HEK293 (cell line): ENCODE measurements at regions not wholly inside any gene's neighbourhood (a gene's known extent, or its start where the extent isn't known, plus 50 kb on each side); places are given as distances from the start of the nearest gene placed in this dataset.

Source experiments
- CTCF ChIA-PET: fragments of 350-600 bp; formaldehyde crosslinking; extraction: SDS; loops from one replicate; lab custom pipeline; 2021; ENCODE audit warnings: antibody characterized with exemption; lab: Yijun Ruan, JAX
- POLR2A ChIA-PET: fragments of 300-600 bp; formaldehyde crosslinking; extraction: SDS; loops from one replicate; lab custom pipeline; 2020; ENCODE audit warnings: antibody characterized with exemption, inconsistent platforms; lab: Yijun Ruan, JAX
- H3K27ac ChIP-seq: fragments of 200-500 bp; sonication (Bioruptor generic); 2 replicates; pipeline ENCODE4 v1.5.1; 2014; ENCODE audit warnings: low read depth, low read length, control low read depth, inconsistent platforms; ENCODE audit errors: extremely low read depth
- H3K36me3 ChIP-seq, 2 experiments: fragments of 200-500 bp in 1 of 2; sonication (Bioruptor generic) in 1 of 2; 1 replicate in 1 of 2; 2 replicates in 1 of 2; pipeline ENCODE4 v1.5.1; 2014 to 2017; ENCODE audit warnings: inconsistent platforms in 2 of 2, low read length in 2 of 2; ENCODE audit not compliant: control insufficient read depth in 2 of 2, insufficient read depth in 1 of 2
- H3K4me1 ChIP-seq: fragments of 200-500 bp; sonication (Bioruptor generic); 2 replicates; pipeline ENCODE4 v1.5.1; 2014; ENCODE audit warnings: mild to moderate bottlenecking, low read length, inconsistent platforms; ENCODE audit not compliant: control insufficient read depth, insufficient read depth
- H3K4me3 ChIP-seq: 2 replicates; pipeline ENCODE4 v1.5.1; 2011; ENCODE audit warnings: low read depth, mild to moderate bottlenecking, control low read depth, low read length, moderate library complexity
- H3K9me3 ChIP-seq: fragments of 200-500 bp; sonication (Bioruptor generic); 2 replicates; pipeline ENCODE4 v1.5.1; 2014; ENCODE audit warnings: low read depth, low read length, inconsistent platforms; ENCODE audit not compliant: control insufficient read depth, insufficient read depth
- IKZF3 ChIP-seq: fragments of 450-650 bp; IDR thresholded peaks from 2 replicates; pipeline ENCODE4 v1.5.0; 2018; ENCODE audit warnings: missing biosample characterization, mild to moderate bottlenecking, missing genetic modification characterization, moderate library complexity
- KLF1 ChIP-seq: fragments of 450-650 bp; formaldehyde crosslinking; IDR thresholded peaks from 2 replicates; pipeline ENCODE4 v1.5.1; 2016; ENCODE audit warnings: missing biosample characterization, missing genetic modification characterization
- KLF7 ChIP-seq: fragments of 450-650 bp; formaldehyde crosslinking; IDR thresholded peaks from 2 replicates; pipeline ENCODE4 v1.5.1; 2016; ENCODE audit warnings: missing biosample characterization, missing genetic modification characterization, borderline replicate concordance
- SP3 ChIP-seq: fragments of 450-650 bp; formaldehyde crosslinking; IDR thresholded peaks from 2 replicates; pipeline ENCODE4 v1.5.1; 2016; ENCODE audit warnings: missing biosample characterization, missing genetic modification characterization
- ZFP3 ChIP-seq: fragments of 450-650 bp; formaldehyde crosslinking; IDR thresholded peaks from 2 replicates; pipeline ENCODE4 v1.5.1; 2016; ENCODE audit warnings: low read depth, missing biosample characterization, missing genetic modification characterization
- ZNF169 ChIP-seq: fragments of 450-650 bp; formaldehyde crosslinking; IDR thresholded peaks from 2 replicates; pipeline ENCODE4 v1.5.1; 2016; ENCODE audit warnings: missing biosample characterization, missing genetic modification characterization
- ZNF174 ChIP-seq: fragments of 450-650 bp; formaldehyde crosslinking; IDR thresholded peaks from 2 replicates; pipeline ENCODE4 v1.5.0; 2017; ENCODE audit warnings: missing biosample characterization, mild to moderate bottlenecking, missing genetic modification characterization
- ZNF266 ChIP-seq: fragments of 450-650 bp; formaldehyde crosslinking; IDR thresholded peaks from 2 replicates; pipeline ENCODE4 v1.5.1; 2016; ENCODE audit warnings: missing biosample characterization, missing genetic modification characterization, low read depth
- ZNF280D ChIP-seq: fragments of 450-650 bp; formaldehyde crosslinking; IDR thresholded peaks from 2 replicates; pipeline ENCODE4 v1.5.1; 2016; ENCODE audit warnings: missing biosample characterization, missing genetic modification characterization
- ZNF302 ChIP-seq: fragments of 450-650 bp; formaldehyde crosslinking; IDR thresholded peaks from 2 replicates; pipeline ENCODE4 v1.5.1; 2016; ENCODE audit warnings: missing biosample characterization, missing genetic modification characterization, low read depth
- ZNF391 ChIP-seq: fragments of 450-650 bp; formaldehyde crosslinking; IDR thresholded peaks from 2 replicates; pipeline ENCODE4 v1.5.1; 2016; ENCODE audit warnings: low read depth, missing biosample characterization, missing genetic modification characterization, borderline replicate concordance
- ZNF394 ChIP-seq: fragments of 450-650 bp; formaldehyde crosslinking; IDR thresholded peaks from 2 replicates; pipeline ENCODE4 v1.5.1; 2016; ENCODE audit warnings: missing biosample characterization, missing genetic modification characterization, mild to moderate bottlenecking, moderate library complexity, borderline replicate concordance
- ZNF48 ChIP-seq: fragments of 450-650 bp; formaldehyde crosslinking; IDR thresholded peaks from 2 replicates; pipeline ENCODE4 v1.5.1; 2016; ENCODE audit warnings: missing biosample characterization, missing genetic modification characterization
- ZNF510 ChIP-seq: fragments of 450-650 bp; formaldehyde crosslinking; IDR thresholded peaks from 2 replicates; pipeline ENCODE4 v1.5.1; 2018; ENCODE audit warnings: mild to moderate bottlenecking, missing genetic modification characterization, missing biosample characterization; ENCODE audit not compliant: insufficient replicate concordance
- ZNF530 ChIP-seq: fragments of 450-650 bp; formaldehyde crosslinking; IDR thresholded peaks from 2 replicates; pipeline ENCODE4 v1.5.1; 2016; ENCODE audit warnings: low read depth, missing biosample characterization, missing genetic modification characterization
- ZNF558 ChIP-seq: fragments of 450-650 bp; formaldehyde crosslinking; IDR thresholded peaks from 2 replicates; pipeline ENCODE4 v1.5.1; 2016; ENCODE audit warnings: missing biosample characterization, missing genetic modification characterization
- ZNF626 ChIP-seq: fragments of 450-650 bp; sonication (Bioruptor Pico); formaldehyde crosslinking; IDR thresholded peaks from 2 replicates; pipeline ENCODE4 v1.5.1; 2018; ENCODE audit warnings: missing biosample characterization, missing genetic modification characterization, inconsistent platforms
- ZNF654 ChIP-seq: fragments of 450-650 bp; formaldehyde crosslinking; IDR thresholded peaks from 2 replicates; pipeline ENCODE4 v1.5.1; 2016; ENCODE audit warnings: low read depth, missing biosample characterization, missing genetic modification characterization
- ZNF791 ChIP-seq: fragments of 450-650 bp; formaldehyde crosslinking; IDR thresholded peaks from 2 replicates; pipeline ENCODE4 v1.5.1; 2016; ENCODE audit warnings: missing biosample characterization, missing genetic modification characterization
- ZNF792 ChIP-seq: fragments of 450-650 bp; formaldehyde crosslinking; IDR thresholded peaks from 2 replicates; pipeline ENCODE4 v1.5.1; 2016; ENCODE audit warnings: missing biosample characterization, missing genetic modification characterization
- ZSCAN18 ChIP-seq: fragments of 450-650 bp; formaldehyde crosslinking; IDR thresholded peaks from 2 replicates; pipeline ENCODE4 v1.5.1; 2016; ENCODE audit warnings: missing biosample characterization, missing genetic modification characterization
- ZSCAN23 ChIP-seq: fragments of 450-650 bp; formaldehyde crosslinking; IDR thresholded peaks from 2 replicates; pipeline ENCODE4 v1.5.1; 2016; ENCODE audit warnings: missing biosample characterization, missing genetic modification characterization
- TF ChIP-seq, protein P1 (sequence below): fragments of 450-650 bp; formaldehyde crosslinking; IDR thresholded peaks from 2 replicates; pipeline ENCODE4 v1.5.1; 2017; ENCODE audit warnings: missing biosample characterization, missing genetic modification characterization
- TF ChIP-seq, protein P2 (sequence below): fragments of 450-650 bp; formaldehyde crosslinking; IDR thresholded peaks from 2 replicates; pipeline ENCODE4 v1.5.0; 2017; ENCODE audit warnings: missing biosample characterization, missing genetic modification characterization, borderline replicate concordance

DNA sequence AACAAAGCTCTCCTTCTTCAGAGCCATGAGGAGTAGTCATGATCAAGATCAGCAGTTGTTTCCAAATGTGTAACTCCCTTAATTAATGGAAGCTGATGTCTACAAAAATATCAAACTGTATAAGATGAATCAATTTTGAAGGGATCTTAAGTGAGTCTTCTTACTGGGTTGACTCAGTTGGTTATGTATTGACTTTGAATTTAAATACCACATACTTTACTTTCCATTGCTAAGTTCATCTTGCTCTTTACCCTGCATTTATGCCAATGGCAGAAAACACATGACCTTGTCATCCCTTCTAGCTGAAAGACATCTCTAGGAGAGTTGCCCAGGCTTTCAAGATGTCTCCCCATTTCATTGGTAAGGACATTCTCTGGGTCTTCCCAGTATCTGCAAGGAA is 123.2 kb upstream of the STMND1 start:
- ChIA-PET POLR2A (no interaction called here), CTCF (interaction anchor here (1.1 to 1.2 kb wide), 2 partner anchors 12 to 13 kb away, joined by 3 to 4 read pairs; no protein-coding TSS in a partner anchor)
- Histone ChIP-seq H3K4me1 (peaks cover 3% of the 10 kb centered on the region; the same call in 1 of the 2 replicates), H3K9me3 (no peaks in the 10 kb centered on the region), H3K4me3 (no peak overlapping the region), H3K27ac (no peak overlapping the region), H3K36me3 (no peaks in the 10 kb centered on the region)
- TF ChIP-seq ZNF792 (tag by site-specific recombination) (no peak), ZNF654 (tag by site-specific recombination) (no peak), ZNF302 (tag by site-specific recombination) (no peak), ZNF280D (tag by site-specific recombination) (no peak)

DNA sequence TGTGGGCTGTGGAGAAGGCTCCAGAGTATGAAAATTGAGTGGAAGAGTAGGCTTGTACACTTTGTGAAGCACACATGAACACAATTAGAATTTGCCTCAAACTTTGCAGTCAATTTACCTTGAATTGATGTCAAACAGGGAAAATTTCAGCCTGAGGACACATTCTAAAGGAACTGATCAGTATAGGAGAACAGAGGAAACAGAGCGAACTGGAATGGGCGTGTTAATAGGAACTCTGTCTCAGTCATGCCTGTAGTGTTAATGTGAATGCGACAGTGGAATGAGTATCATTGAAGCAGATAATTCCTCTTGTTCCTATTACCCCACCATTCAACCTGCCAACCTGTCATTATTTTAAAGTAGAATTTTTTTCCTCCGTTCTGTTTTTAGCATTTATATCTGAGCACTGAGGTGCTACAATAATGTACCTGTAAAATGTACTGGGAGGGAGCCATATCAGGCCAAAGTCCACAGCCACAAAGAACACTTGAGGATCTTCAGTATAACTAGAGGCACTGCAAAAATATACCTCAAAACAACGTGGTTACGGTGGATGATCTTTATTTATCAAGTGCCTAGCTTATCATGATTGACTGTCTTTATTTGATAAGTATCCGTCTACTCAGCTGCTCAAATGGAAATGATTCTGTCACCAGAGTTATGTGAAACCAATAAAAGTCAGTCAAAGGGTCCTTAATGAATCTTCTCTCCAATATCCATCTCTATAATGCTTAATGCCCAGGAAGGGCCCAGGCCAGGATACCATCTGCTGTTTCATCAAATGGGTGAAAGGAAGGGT is 125.3 kb upstream of the STMND1 start:
- CTCF ChIA-PET = interaction anchor here (1.0 kb wide), 1 partner anchor 12 kb away, joined by 3 read pairs; no protein-coding TSS in a partner anchor
- Histone ChIP-seq H3K4me1 (peaks cover 3% of the 10 kb centered on the region; the same call in 1 of the 2 replicates), H3K4me3 (no peak overlapping the region), H3K36me3 (no peaks in the 10 kb centered on the region), H3K9me3 (no peaks in the 10 kb centered on the region), H3K27ac (no peak overlapping the region)
- POLR2A ChIA-PET = no interaction called here
- TF ChIP-seq ZNF791 (tag by site-specific recombination) = no peak
- no peak for TF ChIP-seq ZNF48 (tag by site-specific recombination)
- no peak for TF ChIP-seq ZNF558
- TF ChIP-seq ZNF174 = no peak
- TF ChIP-seq ZNF266 = no peak
- no peak for TF ChIP-seq ZNF626 (tag by site-specific recombination)
- TF ChIP-seq ZNF394 (tag by site-specific recombination) = no peak
- TF ChIP-seq KLF1 (tag by site-specific recombination) = no peak
- TF ChIP-seq, protein P1, sequence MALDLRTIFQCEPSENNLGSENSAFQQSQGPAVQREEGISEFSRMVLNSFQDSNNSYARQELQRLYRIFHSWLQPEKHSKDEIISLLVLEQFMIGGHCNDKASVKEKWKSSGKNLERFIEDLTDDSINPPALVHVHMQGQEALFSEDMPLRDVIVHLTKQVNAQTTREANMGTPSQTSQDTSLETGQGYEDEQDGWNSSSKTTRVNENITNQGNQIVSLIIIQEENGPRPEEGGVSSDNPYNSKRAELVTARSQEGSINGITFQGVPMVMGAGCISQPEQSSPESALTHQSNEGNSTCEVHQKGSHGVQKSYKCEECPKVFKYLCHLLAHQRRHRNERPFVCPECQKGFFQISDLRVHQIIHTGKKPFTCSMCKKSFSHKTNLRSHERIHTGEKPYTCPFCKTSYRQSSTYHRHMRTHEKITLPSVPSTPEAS (tag by site-specific recombination) = no peak
- TF ChIP-seq ZSCAN23 (tag by site-specific recombination) = no peak
- TF ChIP-seq SP3 (tag by site-specific recombination) = no peak
- no peak for TF ChIP-seq ZNF391
- no peak for TF ChIP-seq ZNF530 (tag by site-specific recombination)
- no peak for TF ChIP-seq ZNF169
- TF ChIP-seq ZNF510 (tag by site-specific recombination) = no peak
- no peak for TF ChIP-seq KLF7 (tag by site-specific recombination)
- no peak for TF ChIP-seq IKZF3 (tag by site-specific recombination)
- TF ChIP-seq ZFP3 (tag by site-specific recombination) = no peak
- TF ChIP-seq ZSCAN18 (tag by site-specific recombination) = no peak
- TF ChIP-seq, protein P2, sequence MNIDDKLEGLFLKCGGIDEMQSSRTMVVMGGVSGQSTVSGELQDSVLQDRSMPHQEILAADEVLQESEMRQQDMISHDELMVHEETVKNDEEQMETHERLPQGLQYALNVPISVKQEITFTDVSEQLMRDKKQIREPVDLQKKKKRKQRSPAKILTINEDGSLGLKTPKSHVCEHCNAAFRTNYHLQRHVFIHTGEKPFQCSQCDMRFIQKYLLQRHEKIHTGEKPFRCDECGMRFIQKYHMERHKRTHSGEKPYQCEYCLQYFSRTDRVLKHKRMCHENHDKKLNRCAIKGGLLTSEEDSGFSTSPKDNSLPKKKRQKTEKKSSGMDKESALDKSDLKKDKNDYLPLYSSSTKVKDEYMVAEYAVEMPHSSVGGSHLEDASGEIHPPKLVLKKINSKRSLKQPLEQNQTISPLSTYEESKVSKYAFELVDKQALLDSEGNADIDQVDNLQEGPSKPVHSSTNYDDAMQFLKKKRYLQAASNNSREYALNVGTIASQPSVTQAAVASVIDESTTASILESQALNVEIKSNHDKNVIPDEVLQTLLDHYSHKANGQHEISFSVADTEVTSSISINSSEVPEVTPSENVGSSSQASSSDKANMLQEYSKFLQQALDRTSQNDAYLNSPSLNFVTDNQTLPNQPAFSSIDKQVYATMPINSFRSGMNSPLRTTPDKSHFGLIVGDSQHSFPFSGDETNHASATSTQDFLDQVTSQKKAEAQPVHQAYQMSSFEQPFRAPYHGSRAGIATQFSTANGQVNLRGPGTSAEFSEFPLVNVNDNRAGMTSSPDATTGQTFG (tag by site-specific recombination) = no peak
